ENCODE measurements at regions not wholly inside any gene's neighbourhood (a gene's known extent, or its start where the extent isn't known, plus 50 kb on each side); places are given as distances from the start of the nearest gene placed in this dataset.
A peak's percentile ranks its signal among the peaks of the same experiment; 100 is the strongest.

- Histone ChIP-seq H4K5ac (ENCODE audit: low read length) (no peak overlapping the region), H4K8ac (ENCODE audit: low read depth, low read length) (no peak overlapping the region), H3K79me1 (ENCODE audit: low read length) (no peaks in the 10 kb centered on the region), H3K56ac (ENCODE audit: low read length) (no peak overlapping the region), H3K9ac (ENCODE audit: low read length) (no peak overlapping the region), H3K18ac (ENCODE audit: low read length) (peak overlapping the region; percentile 60), H3K79me2 (ENCODE audit: control insufficient read depth, insufficient read depth, low read length) (no peaks in the 10 kb centered on the region), H2BK120ac (ENCODE audit: low read depth, low read length) (no peak overlapping the region), H3K4me1 (ENCODE audit: control insufficient read depth, low read depth, low read length) (peaks cover 12% of the 10 kb centered on the region), H3K4me2 (ENCODE audit: low read length) (no peak overlapping the region), H3K27me3 (ENCODE audit: insufficient read depth, low read length, poor library complexity) (no peaks in the 10 kb centered on the region), H3K23ac (ENCODE audit: low read length) (no peak overlapping the region), H2AK5ac (ENCODE audit: low read length) (no peak overlapping the region), H2BK15ac (replicated peaks; ENCODE audit: low read depth) (no peak overlapping the region), H3K27ac (ENCODE audit: low read depth, low read length) (no peak overlapping the region), H3K36me3 (ENCODE audit: control insufficient read depth, insufficient read depth, low read length) (no peaks in the 10 kb centered on the region), H2BK5ac (ENCODE audit: low read length) (peak overlapping the region; percentile 78), H3K4me3 (ENCODE audit: low read length) (no peak overlapping the region), H3K4ac (ENCODE audit: low read depth, low read length) (no peak overlapping the region)
- no CpG with 5 or more reads among the region's 3 CpGs for WGBS (ENCODE audit: extremely low coverage, insufficient coverage, low lambda C conversion rate)
- DNase-seq: no peak
These were observed 512.8 kb upstream of the CITED2 start for GRCh38 chr6:139887275-139887674.

GRCh38 chr6:139886396-139886795, 511.9 kb upstream of the CITED2 start:
- Histone ChIP-seq H3K4me1 (ENCODE audit: control insufficient read depth, low read depth, low read length) (peaks cover 15% of the 10 kb centered on the region), H2BK15ac (replicated peaks; ENCODE audit: low read depth) (peak overlapping the region; percentile 100), H3K27me3 (ENCODE audit: insufficient read depth, low read length, poor library complexity) (no peaks in the 10 kb centered on the region), H2AK5ac (ENCODE audit: low read length) (no peak overlapping the region), H3K56ac (ENCODE audit: low read length) (no peak overlapping the region), H2BK120ac (ENCODE audit: low read depth, low read length) (no peak overlapping the region), H2BK5ac (ENCODE audit: low read length) (no peak overlapping the region), H3K36me3 (ENCODE audit: control insufficient read depth, insufficient read depth, low read length) (no peaks in the 10 kb centered on the region), H3K4me2 (ENCODE audit: low read length) (no peak overlapping the region), H3K4me3 (ENCODE audit: low read length) (no peak overlapping the region), H4K5ac (ENCODE audit: low read length) (no peak overlapping the region), H3K23ac (ENCODE audit: low read length) (no peak overlapping the region), H3K79me1 (ENCODE audit: low read length) (no peaks in the 10 kb centered on the region), H3K27ac (ENCODE audit: low read depth, low read length) (no peak overlapping the region), H3K9ac (ENCODE audit: low read length) (no peak overlapping the region), H3K79me2 (ENCODE audit: control insufficient read depth, insufficient read depth, low read length) (no peaks in the 10 kb centered on the region), H3K18ac (ENCODE audit: low read length) (peak overlapping the region; percentile 47), H4K8ac (ENCODE audit: low read depth, low read length) (no peak overlapping the region), H3K4ac (ENCODE audit: low read depth, low read length) (peak overlapping the region; percentile 81)
- peak; percentile 48 for DNase-seq
- WGBS (ENCODE audit: extremely low coverage, insufficient coverage, low lambda C conversion rate): no CpG with 5 or more reads among the region's 6 CpGs

- Histone ChIP-seq H3K27ac (ENCODE audit: low read depth, low read length) (no peak overlapping the region), H3K79me1 (ENCODE audit: low read length) (no peaks in the 10 kb centered on the region), H3K79me2 (ENCODE audit: control insufficient read depth, insufficient read depth, low read length) (no peaks in the 10 kb centered on the region), H2BK15ac (replicated peaks; ENCODE audit: low read depth) (peak overlapping the region; percentile 100), H3K56ac (ENCODE audit: low read length) (peak overlapping the region; percentile 22), H2AK5ac (ENCODE audit: low read length) (no peak overlapping the region), H3K4me2 (ENCODE audit: low read length) (no peak overlapping the region), H2BK120ac (ENCODE audit: low read depth, low read length) (no peak overlapping the region), H4K8ac (ENCODE audit: low read depth, low read length) (no peak overlapping the region), H2BK5ac (ENCODE audit: low read length) (no peak overlapping the region), H4K5ac (ENCODE audit: low read length) (no peak overlapping the region), H3K4ac (ENCODE audit: low read depth, low read length) (peak overlapping the region; percentile 81), H3K27me3 (ENCODE audit: insufficient read depth, low read length, poor library complexity) (no peaks in the 10 kb centered on the region), H3K18ac (ENCODE audit: low read length) (peak overlapping the region; percentile 47), H3K4me1 (ENCODE audit: control insufficient read depth, low read depth, low read length) (peaks cover 15% of the 10 kb centered on the region), H3K9ac (ENCODE audit: low read length) (no peak overlapping the region), H3K23ac (ENCODE audit: low read length) (no peak overlapping the region), H3K4me3 (ENCODE audit: low read length) (no peak overlapping the region), H3K36me3 (ENCODE audit: control insufficient read depth, insufficient read depth, low read length) (no peaks in the 10 kb centered on the region)
- DNase-seq: no peak
- WGBS (ENCODE audit: extremely low coverage, insufficient coverage, low lambda C conversion rate): no CpG with 5 or more reads among the region's 1 CpG
These were observed 511.5 kb upstream of the CITED2 start for GRCh38 chr6:139885909-139886308.

GRCh38 chr6:139883776-139884175, 509.3 kb upstream of the CITED2 start:
- no peak overlapping the region for H3K9ac ChIP-seq (ENCODE audit: low read length)
- H3K4me3 ChIP-seq (ENCODE audit: low read length): no peak overlapping the region
- H3K4me2 ChIP-seq (ENCODE audit: low read length): no peak overlapping the region
- no peaks in the 10 kb centered on the region for H3K36me3 ChIP-seq (ENCODE audit: control insufficient read depth, insufficient read depth, low read length)
- no peak overlapping the region for H3K18ac ChIP-seq (ENCODE audit: low read length)
- no peak overlapping the region for H3K56ac ChIP-seq (ENCODE audit: low read length)
- WGBS (ENCODE audit: extremely low coverage, insufficient coverage, low lambda C conversion rate): no CpG with 5 or more reads among the region's 5 CpGs
- no peak overlapping the region for H3K4ac ChIP-seq (ENCODE audit: low read depth, low read length)
- no peak overlapping the region for H2BK120ac ChIP-seq (ENCODE audit: low read depth, low read length)
- H3K27ac ChIP-seq (ENCODE audit: low read depth, low read length): no peak overlapping the region
- DNase-seq: peak; percentile 71
- H4K8ac ChIP-seq (ENCODE audit: low read depth, low read length): no peak overlapping the region
- peaks cover 15% of the 10 kb centered on the region for H3K4me1 ChIP-seq (ENCODE audit: control insufficient read depth, low read depth, low read length)
- H4K5ac ChIP-seq (ENCODE audit: low read length): no peak overlapping the region
- no peak overlapping the region for H2AK5ac ChIP-seq (ENCODE audit: low read length)
- peak overlapping the region; percentile 85 for H2BK15ac ChIP-seq (replicated peaks; ENCODE audit: low read depth)
- H3K79me1 ChIP-seq (ENCODE audit: low read length): no peaks in the 10 kb centered on the region
- no peak overlapping the region for H2BK5ac ChIP-seq (ENCODE audit: low read length)
- no peaks in the 10 kb centered on the region for H3K79me2 ChIP-seq (ENCODE audit: control insufficient read depth, insufficient read depth, low read length)
- H3K23ac ChIP-seq (ENCODE audit: low read length): no peak overlapping the region
- no peaks in the 10 kb centered on the region for H3K27me3 ChIP-seq (ENCODE audit: insufficient read depth, low read length, poor library complexity)

DNA sequence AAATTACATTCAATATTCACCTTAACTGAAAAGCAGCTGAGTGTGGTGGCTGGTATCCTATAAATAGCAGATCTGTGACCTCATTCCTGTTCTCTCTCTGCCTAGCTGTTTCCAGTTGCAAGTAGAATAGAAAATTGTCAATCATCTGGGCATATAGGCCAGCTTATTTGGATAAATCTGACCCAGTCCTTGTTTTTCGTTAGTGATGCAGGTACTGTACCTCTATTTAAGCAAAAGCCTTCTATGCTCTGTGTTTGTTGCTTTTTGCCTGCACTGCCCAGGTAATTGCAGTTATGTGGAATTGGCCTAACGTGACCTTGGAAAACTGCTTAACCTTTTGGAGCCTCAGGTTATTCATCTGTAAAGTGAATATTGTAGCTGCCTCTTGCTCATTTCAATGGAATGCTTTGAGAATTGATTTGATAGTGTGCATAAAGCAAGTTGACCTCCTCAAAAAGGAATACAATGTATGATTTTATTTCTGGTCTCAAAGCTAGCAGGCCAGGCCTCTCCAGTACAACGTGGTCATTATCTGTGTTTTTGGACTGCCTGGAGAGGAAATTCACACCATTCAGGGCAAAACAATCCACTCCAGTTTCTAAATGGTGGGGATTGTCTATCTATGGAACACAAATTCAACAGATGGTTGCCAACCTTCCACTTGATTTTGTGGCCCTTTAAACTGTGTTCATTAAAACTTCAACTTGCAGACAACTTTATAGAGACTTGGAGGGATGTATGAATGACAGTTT, 508.7 kb upstream of the CITED2 start:
- Histone ChIP-seq H3K56ac (ENCODE audit: low read length) (peak overlapping the region; percentile 62), H3K9ac (ENCODE audit: low read length) (no peak overlapping the region), H3K27ac (ENCODE audit: low read depth, low read length) (peak overlapping the region; percentile 70), H2BK5ac (ENCODE audit: low read length) (peak overlapping the region; percentile 54), H3K4me2 (ENCODE audit: low read length) (no peak overlapping the region), H3K4ac (ENCODE audit: low read depth, low read length) (no peak overlapping the region), H4K8ac (ENCODE audit: low read depth, low read length) (peak overlapping the region; percentile 14), H3K79me1 (ENCODE audit: low read length) (no peaks in the 10 kb centered on the region), H3K36me3 (ENCODE audit: control insufficient read depth, insufficient read depth, low read length) (no peaks in the 10 kb centered on the region), H3K27me3 (ENCODE audit: insufficient read depth, low read length, poor library complexity) (no peaks in the 10 kb centered on the region), H4K5ac (ENCODE audit: low read length) (no peak overlapping the region), H3K4me1 (ENCODE audit: control insufficient read depth, low read depth, low read length) (peaks cover 15% of the 10 kb centered on the region), H3K79me2 (ENCODE audit: control insufficient read depth, insufficient read depth, low read length) (no peaks in the 10 kb centered on the region), H2AK5ac (ENCODE audit: low read length) (no peak overlapping the region), H3K18ac (ENCODE audit: low read length) (peak overlapping the region; percentile 87), H2BK120ac (ENCODE audit: low read depth, low read length) (peak overlapping the region; percentile 54), H3K23ac (ENCODE audit: low read length) (no peak overlapping the region), H2BK15ac (replicated peaks; ENCODE audit: low read depth) (peak overlapping the region; percentile 85), H3K4me3 (ENCODE audit: low read length) (no peak overlapping the region)
- peak; percentile 50 for DNase-seq
- no CpG with 5 or more reads among the region's 3 CpGs for WGBS (ENCODE audit: extremely low coverage, insufficient coverage, low lambda C conversion rate)

DNA sequence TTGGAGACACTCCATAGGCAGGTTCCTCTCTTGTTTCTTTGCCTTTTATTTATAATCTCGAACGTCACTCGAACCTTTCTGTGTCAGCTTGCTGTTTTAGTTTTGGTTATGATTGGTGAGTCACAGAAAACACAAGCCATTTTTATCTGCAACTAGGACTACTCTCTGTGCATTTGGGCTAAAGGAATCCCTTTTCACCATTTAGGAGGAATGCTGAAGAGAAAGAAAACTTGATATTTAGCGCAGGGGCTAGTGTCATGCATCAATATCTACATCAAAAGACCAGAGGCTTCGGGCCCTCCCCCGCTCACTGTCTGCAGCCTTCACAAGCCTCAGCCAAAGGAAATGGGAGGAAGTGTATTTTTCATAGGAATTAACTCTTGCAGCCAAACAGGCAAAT, 507.8 kb upstream of the CITED2 start:
- Histone ChIP-seq H2BK15ac (replicated peaks; ENCODE audit: low read depth) (peak overlapping the region; percentile 89), H2BK120ac (ENCODE audit: low read depth, low read length) (peak overlapping the region; percentile 88), H2BK5ac (ENCODE audit: low read length) (peak overlapping the region; percentile 44), H3K27ac (ENCODE audit: low read depth, low read length) (peak overlapping the region; percentile 49), H3K4ac (ENCODE audit: low read depth, low read length) (no peak overlapping the region), H3K9ac (ENCODE audit: low read length) (peak overlapping the region; percentile 3), H3K18ac (ENCODE audit: low read length) (peak overlapping the region; percentile 96), H3K23ac (ENCODE audit: low read length) (no peak overlapping the region), H3K56ac (ENCODE audit: low read length) (peak overlapping the region; percentile 62), H3K4me2 (ENCODE audit: low read length) (no peak overlapping the region), H3K4me3 (ENCODE audit: low read length) (no peak overlapping the region), H3K36me3 (ENCODE audit: control insufficient read depth, insufficient read depth, low read length) (no peaks in the 10 kb centered on the region), H2AK5ac (ENCODE audit: low read length) (no peak overlapping the region), H3K4me1 (ENCODE audit: control insufficient read depth, low read depth, low read length) (peaks cover 11% of the 10 kb centered on the region), H4K8ac (ENCODE audit: low read depth, low read length) (no peak overlapping the region), H3K27me3 (ENCODE audit: insufficient read depth, low read length, poor library complexity) (no peaks in the 10 kb centered on the region), H3K79me1 (ENCODE audit: low read length) (no peaks in the 10 kb centered on the region), H4K5ac (ENCODE audit: low read length) (no peak overlapping the region), H3K79me2 (ENCODE audit: control insufficient read depth, insufficient read depth, low read length) (no peaks in the 10 kb centered on the region)
- DNase-seq: peak; percentile 51
- WGBS (ENCODE audit: extremely low coverage, insufficient coverage, low lambda C conversion rate): no CpG with 5 or more reads among the region's 6 CpGs

All from mesendoderm (in vitro differentiated cells).